Lower leg skin (tissue), 3 donors: ENCODE measurements at regions not wholly inside any gene's neighbourhood (a gene's known extent, or its start where the extent isn't known, plus 50 kb on each side); places are given as distances from the start of the nearest gene placed in this dataset.

Experiments used
- CTCF ChIP-seq, 3 donors: fragments of 450-650 bp; IDR thresholded peaks; one replicate each; pipeline ENCODE4 v1.5.1; 2016; ENCODE audit warnings: antibody characterized with exemption in 3 of 3, mild to moderate bottlenecking in 3 of 3, moderate library complexity in 2 of 3
- POLR2A ChIP-seq, 2 donors: fragments of 450-650 bp; IDR thresholded peaks; one replicate each; pipeline ENCODE4 v1.6.1; 2016 to 2017; ENCODE audit warnings: antibody characterized with exemption in 2 of 2, mild to moderate bottlenecking in 1 of 2, moderate library complexity in 1 of 2

GRCh38 chr5:27594141-27594540 is 555.8 kb upstream of the CDH9 start:
- TF ChIP-seq CTCF (IDR thresholded peaks at IDR 0.05) (no peak), POLR2A (IDR thresholded peaks at IDR 0.05) (no peak)
